OCI-LY7 (cell line): ENCODE measurements at regions not wholly inside any gene's neighbourhood (a gene's known extent, or its start where the extent isn't known, plus 50 kb on each side); places are given as distances from the start of the nearest gene placed in this dataset.

Source experiments
- EZH2phosphoT487 ChIP-seq: fragments of 200-600 bp; sonication (generic); IDR thresholded peaks from 2 replicates; pipeline ENCODE4 v1.6.1; 2018; ENCODE audit warnings: low read depth, borderline replicate concordance, mild to moderate bottlenecking, mixed run types, antibody characterized with exemption, low read length, moderate library complexity, mixed read lengths
- TF ChIP-seq, protein P1 (sequence below): fragments of 200-600 bp; sonication (generic); conservative IDR thresholded peaks from 2 replicates; pipeline ENCODE4 v1.5.1; 2014; ENCODE audit warnings: mild to moderate bottlenecking, antibody characterized with exemption, low read length, moderate library complexity, mixed read lengths

DNA sequence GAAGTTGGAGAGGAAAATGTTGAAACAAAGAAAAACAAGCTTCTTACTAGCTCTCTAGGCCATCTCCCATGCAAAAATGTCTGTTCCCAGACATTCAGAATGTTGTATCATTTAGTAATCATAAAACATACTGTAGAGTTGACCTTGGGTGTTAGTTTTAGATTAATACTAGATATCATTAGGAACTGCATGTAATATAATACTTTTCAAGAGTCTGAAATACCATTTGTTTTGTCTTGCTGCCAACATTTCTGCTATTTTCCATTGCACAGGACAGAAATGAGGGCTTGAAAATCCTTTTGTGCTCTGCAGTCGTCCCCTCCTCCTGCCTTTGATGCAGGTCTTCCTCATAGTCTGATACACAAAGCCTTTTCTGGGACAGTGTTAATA is 89.5 kb upstream of the RBMS1 start:
- TF ChIP-seq, protein P1, sequence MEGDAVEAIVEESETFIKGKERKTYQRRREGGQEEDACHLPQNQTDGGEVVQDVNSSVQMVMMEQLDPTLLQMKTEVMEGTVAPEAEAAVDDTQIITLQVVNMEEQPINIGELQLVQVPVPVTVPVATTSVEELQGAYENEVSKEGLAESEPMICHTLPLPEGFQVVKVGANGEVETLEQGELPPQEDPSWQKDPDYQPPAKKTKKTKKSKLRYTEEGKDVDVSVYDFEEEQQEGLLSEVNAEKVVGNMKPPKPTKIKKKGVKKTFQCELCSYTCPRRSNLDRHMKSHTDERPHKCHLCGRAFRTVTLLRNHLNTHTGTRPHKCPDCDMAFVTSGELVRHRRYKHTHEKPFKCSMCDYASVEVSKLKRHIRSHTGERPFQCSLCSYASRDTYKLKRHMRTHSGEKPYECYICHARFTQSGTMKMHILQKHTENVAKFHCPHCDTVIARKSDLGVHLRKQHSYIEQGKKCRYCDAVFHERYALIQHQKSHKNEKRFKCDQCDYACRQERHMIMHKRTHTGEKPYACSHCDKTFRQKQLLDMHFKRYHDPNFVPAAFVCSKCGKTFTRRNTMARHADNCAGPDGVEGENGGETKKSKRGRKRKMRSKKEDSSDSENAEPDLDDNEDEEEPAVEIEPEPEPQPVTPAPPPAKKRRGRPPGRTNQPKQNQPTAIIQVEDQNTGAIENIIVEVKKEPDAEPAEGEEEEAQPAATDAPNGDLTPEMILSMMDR = no peak
- TF ChIP-seq EZH2phosphoT487 = no peak
